ENCODE measurements at regions not wholly inside any gene's neighbourhood (a gene's known extent, or its start where the extent isn't known, plus 50 kb on each side); places are given as distances from the start of the nearest gene placed in this dataset.

- FAIRE-seq: no peak
These were observed 140.2 kb upstream of the FGGY start for GRCh38 chr1:59156526-59157199.

GRCh38 chr1:59158321-59158720 is 138.6 kb upstream of the FGGY start:
- no peak for FAIRE-seq

- FAIRE-seq: no peak
These were observed 137.2 kb upstream of the FGGY start for GRCh38 chr1:59159557-59160203.

GRCh38 chr1:59161136-59161535 is 135.8 kb upstream of the FGGY start:
- FAIRE-seq: no peak

GRCh38 chr1:59162665-59163064 is 134.2 kb upstream of the FGGY start:
- FAIRE-seq: no peak

GRCh38 chr1:59163268-59164092 is 133.4 kb upstream of the FGGY start:
- no peak for FAIRE-seq

GRCh38 chr1:59164371-59164770 is 132.5 kb upstream of the FGGY start:
- no peak for FAIRE-seq

GRCh38 chr1:59165353-59165752 is 131.5 kb upstream of the FGGY start:
- no peak for FAIRE-seq

GRCh38 chr1:59169703-59170102 is 127.2 kb upstream of the FGGY start:
- FAIRE-seq: no peak

GRCh38 chr1:59170659-59171058 is 126.2 kb upstream of the FGGY start:
- no peak for FAIRE-seq

- FAIRE-seq: no peak
These were observed 125.1 kb upstream of the FGGY start for GRCh38 chr1:59171788-59172187.

GRCh38 chr1:59172693-59173092 is 124.2 kb upstream of the FGGY start:
- no peak for FAIRE-seq

GRCh38 chr1:59173721-59174120 is 123.2 kb upstream of the FGGY start:
- no peak for FAIRE-seq

GRCh38 chr1:59176471-59176870 is 120.4 kb upstream of the FGGY start:
- FAIRE-seq: no peak

GRCh38 chr1:59177756-59178155 is 119.1 kb upstream of the FGGY start:
- FAIRE-seq: no peak

GRCh38 chr1:59178339-59179187 is 118.3 kb upstream of the FGGY start:
- FAIRE-seq: no peak

GRCh38 chr1:59179673-59180072 is 117.2 kb upstream of the FGGY start:
- no peak for FAIRE-seq

GRCh38 chr1:59180735-59181134 is 116.2 kb upstream of the FGGY start:
- no peak for FAIRE-seq

- FAIRE-seq: no peak
These were observed 113.1 kb upstream of the FGGY start for GRCh38 chr1:59183749-59184317.

GRCh38 chr1:59184365-59184905 is 112.5 kb upstream of the FGGY start:
- no peak for FAIRE-seq

GRCh38 chr1:59185163-59185860 is 111.6 kb upstream of the FGGY start:
- FAIRE-seq: no peak

GRCh38 chr1:59186656-59187055 is 110.2 kb upstream of the FGGY start:
- FAIRE-seq: no peak
